Loucy (cell line): ENCODE measurements at regions not wholly inside any gene's neighbourhood (a gene's known extent, or its start where the extent isn't known, plus 50 kb on each side); places are given as distances from the start of the nearest gene placed in this dataset.

Experiments used
- EZH2phosphoT487 ChIP-seq: fragments of 200-600 bp; IDR thresholded peaks from 2 replicates; pipeline ENCODE4 v1.6.1; 2018; ENCODE audit warnings: antibody characterized with exemption, mild to moderate bottlenecking, moderate library complexity, borderline replicate concordance
- TF ChIP-seq, protein P1 (sequence below): fragments of 200-600 bp; sonication (generic); conservative IDR thresholded peaks from 2 replicates; pipeline ENCODE4 v1.5.1; 2014; ENCODE audit warnings: mild to moderate bottlenecking, antibody characterized with exemption, low read length

DNA sequence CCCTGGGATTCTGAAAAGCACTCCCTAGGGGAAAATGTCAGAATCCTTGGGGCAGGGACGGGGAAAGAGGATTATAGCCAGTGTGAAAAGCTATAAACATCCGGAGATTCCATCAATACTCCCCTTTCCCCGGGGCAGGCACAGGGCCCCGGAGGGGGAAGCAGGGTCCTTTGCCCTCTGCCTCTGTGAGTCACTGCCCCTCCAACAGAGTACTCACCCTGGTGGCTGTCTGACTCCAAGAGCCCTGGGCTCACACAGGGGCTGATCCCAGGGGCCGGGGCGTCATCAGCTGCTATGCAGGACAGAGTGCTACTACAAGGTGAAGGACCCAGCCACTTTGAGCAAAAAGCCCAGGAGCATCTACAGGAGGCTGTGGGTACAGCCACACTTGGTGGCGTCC lies 133.0 kb upstream of the PRR20G start:
- TF ChIP-seq, protein P1, sequence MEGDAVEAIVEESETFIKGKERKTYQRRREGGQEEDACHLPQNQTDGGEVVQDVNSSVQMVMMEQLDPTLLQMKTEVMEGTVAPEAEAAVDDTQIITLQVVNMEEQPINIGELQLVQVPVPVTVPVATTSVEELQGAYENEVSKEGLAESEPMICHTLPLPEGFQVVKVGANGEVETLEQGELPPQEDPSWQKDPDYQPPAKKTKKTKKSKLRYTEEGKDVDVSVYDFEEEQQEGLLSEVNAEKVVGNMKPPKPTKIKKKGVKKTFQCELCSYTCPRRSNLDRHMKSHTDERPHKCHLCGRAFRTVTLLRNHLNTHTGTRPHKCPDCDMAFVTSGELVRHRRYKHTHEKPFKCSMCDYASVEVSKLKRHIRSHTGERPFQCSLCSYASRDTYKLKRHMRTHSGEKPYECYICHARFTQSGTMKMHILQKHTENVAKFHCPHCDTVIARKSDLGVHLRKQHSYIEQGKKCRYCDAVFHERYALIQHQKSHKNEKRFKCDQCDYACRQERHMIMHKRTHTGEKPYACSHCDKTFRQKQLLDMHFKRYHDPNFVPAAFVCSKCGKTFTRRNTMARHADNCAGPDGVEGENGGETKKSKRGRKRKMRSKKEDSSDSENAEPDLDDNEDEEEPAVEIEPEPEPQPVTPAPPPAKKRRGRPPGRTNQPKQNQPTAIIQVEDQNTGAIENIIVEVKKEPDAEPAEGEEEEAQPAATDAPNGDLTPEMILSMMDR, result no peak
- no peak for TF ChIP-seq EZH2phosphoT487
